DND-41 (cell line): ENCODE measurements at regions not wholly inside any gene's neighbourhood (a gene's known extent, or its start where the extent isn't known, plus 50 kb on each side); places are given as distances from the start of the nearest gene placed in this dataset.

Experiments used
- ATAC-seq: fragments of 200-7000 bp; cut with Tn5 transposase; 3 replicates; pipeline ENCODE4 v1.9.1; 2021; ENCODE audit warnings: low read depth; ENCODE audit not compliant: insufficient read depth
- DNase-seq: peaks from one replicate; pipeline ENCODE4 v3.0.0-alpha.2; 2020
- H2AFZ ChIP-seq: 2 replicates; pipeline ENCODE4 v1.6.0; 2012; ENCODE audit warnings: low read depth, low read length
- H3K27ac ChIP-seq: 2 replicates; pipeline ENCODE4 v1.5.1; 2012; ENCODE audit warnings: low read length, inconsistent platforms
- H3K27me3 ChIP-seq: fragments of 200-600 bp; sonication (generic); 2 replicates; pipeline ENCODE4 v1.6.0; 2012; ENCODE audit warnings: low read length, mild to moderate bottlenecking, inconsistent platforms; ENCODE audit not compliant: insufficient read depth, poor library complexity
- H3K36me3 ChIP-seq: 2 replicates; pipeline ENCODE4 v1.5.1; 2012; ENCODE audit warnings: low read length, inconsistent platforms; ENCODE audit not compliant: insufficient read depth
- H3K4me1 ChIP-seq: 2 replicates; pipeline ENCODE4 v1.5.1; 2012; ENCODE audit warnings: mild to moderate bottlenecking, low read length; ENCODE audit not compliant: insufficient read depth
- H3K4me2 ChIP-seq: 2 replicates; pipeline ENCODE4 v1.6.0; 2012; ENCODE audit warnings: mild to moderate bottlenecking, moderate library complexity, low read length, inconsistent platforms; ENCODE audit not compliant: insufficient read depth
- H3K4me3 ChIP-seq, 2 experiments: fragments of 200-600 bp in 1 of 2; shearing (Covaris generic) in 1 of 2; 2 replicates each; pipeline ENCODE4 v1.5.1; 2012 to 2016; ENCODE audit warnings: inconsistent platforms in 2 of 2, low read length in 2 of 2, mild to moderate bottlenecking in 2 of 2, low read depth in 1 of 2, moderate library complexity in 1 of 2
- H3K79me2 ChIP-seq: 2 replicates; pipeline ENCODE4 v1.6.0; 2012; ENCODE audit warnings: low read length, inconsistent platforms; ENCODE audit not compliant: insufficient read depth
- H3K9ac ChIP-seq: 2 replicates; pipeline ENCODE4 v1.6.0; 2012; ENCODE audit warnings: low read depth, mild to moderate bottlenecking, inconsistent platforms, low read length, moderate library complexity
- H3K9me3 ChIP-seq: 2 replicates; pipeline ENCODE4 v1.5.1; 2012; ENCODE audit warnings: low read length, moderate library complexity, mild to moderate bottlenecking, inconsistent platforms; ENCODE audit not compliant: insufficient read depth, severe bottlenecking
- H4K20me1 ChIP-seq: 2 replicates; pipeline ENCODE4 v1.6.0; 2012; ENCODE audit warnings: low read length; ENCODE audit not compliant: insufficient read depth
- EZH2 ChIP-seq: IDR thresholded peaks from 3 replicates; pipeline ENCODE4 v1.6.1; 2012; ENCODE audit warnings: borderline replicate concordance, low read depth, mild to moderate bottlenecking, moderate library complexity, low read length, inconsistent platforms; ENCODE audit not compliant: severe bottlenecking
- TF ChIP-seq, protein P1 (sequence below): IDR thresholded peaks from 2 replicates; pipeline ENCODE4 v1.5.1; 2012; ENCODE audit warnings: borderline replicate concordance, low read length, moderate library complexity, mild to moderate bottlenecking; ENCODE audit not compliant: poor library complexity, severe bottlenecking; ENCODE audit errors: extremely low read depth

DNA sequence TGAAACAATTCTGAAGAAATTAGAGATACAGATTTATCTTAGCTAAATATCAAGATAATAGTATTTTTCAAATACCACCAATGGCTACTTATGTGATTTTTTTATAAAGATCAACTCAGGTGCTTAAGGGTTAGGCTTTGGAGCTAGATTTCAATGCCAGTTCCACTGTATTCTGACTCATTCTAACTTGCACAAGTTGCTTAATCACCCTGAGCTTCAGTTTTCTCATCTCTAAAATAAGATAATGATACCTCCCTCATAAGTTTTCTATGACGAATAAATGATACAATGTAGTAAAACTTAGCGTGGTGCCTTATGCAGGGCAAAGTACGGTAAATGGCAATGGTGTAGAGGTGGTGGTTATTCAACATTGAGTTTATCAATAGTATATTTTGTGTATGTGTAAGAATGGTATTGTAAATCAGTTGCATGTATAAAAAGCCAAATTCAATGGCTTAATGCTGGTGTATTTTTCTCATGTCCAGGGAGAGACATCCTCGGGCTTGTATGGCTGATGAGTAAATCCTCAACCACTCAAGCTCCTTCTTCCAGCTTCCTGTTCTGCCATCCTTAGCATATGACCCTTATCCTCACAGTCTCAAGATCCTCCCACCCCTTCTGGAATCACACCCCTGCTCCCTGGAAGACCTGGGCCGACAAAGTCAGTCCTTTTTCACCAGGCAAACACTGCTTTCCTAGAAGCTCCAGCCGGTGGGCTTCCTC, 505.9 kb upstream of the CFAP20DC start:
- H2AFZ ChIP-seq = no peak overlapping the region
- DNase-seq = no peak
- H3K9ac ChIP-seq = no peak overlapping the region
- no peaks in the 10 kb centered on the region for H3K9me3 ChIP-seq
- no peaks in the 10 kb centered on the region for H4K20me1 ChIP-seq
- H3K4me3 ChIP-seq = no peak overlapping the region
- H3K4me1 ChIP-seq = peaks cover 17% of the 10 kb centered on the region
- H3K79me2 ChIP-seq = no peaks in the 10 kb centered on the region
- H3K4me2 ChIP-seq = no peak overlapping the region
- H3K27me3 ChIP-seq = no peaks in the 10 kb centered on the region
- H3K36me3 ChIP-seq = no peaks in the 10 kb centered on the region
- no peak for TF ChIP-seq EZH2
- TF ChIP-seq, protein P1, sequence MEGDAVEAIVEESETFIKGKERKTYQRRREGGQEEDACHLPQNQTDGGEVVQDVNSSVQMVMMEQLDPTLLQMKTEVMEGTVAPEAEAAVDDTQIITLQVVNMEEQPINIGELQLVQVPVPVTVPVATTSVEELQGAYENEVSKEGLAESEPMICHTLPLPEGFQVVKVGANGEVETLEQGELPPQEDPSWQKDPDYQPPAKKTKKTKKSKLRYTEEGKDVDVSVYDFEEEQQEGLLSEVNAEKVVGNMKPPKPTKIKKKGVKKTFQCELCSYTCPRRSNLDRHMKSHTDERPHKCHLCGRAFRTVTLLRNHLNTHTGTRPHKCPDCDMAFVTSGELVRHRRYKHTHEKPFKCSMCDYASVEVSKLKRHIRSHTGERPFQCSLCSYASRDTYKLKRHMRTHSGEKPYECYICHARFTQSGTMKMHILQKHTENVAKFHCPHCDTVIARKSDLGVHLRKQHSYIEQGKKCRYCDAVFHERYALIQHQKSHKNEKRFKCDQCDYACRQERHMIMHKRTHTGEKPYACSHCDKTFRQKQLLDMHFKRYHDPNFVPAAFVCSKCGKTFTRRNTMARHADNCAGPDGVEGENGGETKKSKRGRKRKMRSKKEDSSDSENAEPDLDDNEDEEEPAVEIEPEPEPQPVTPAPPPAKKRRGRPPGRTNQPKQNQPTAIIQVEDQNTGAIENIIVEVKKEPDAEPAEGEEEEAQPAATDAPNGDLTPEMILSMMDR = no peak
- ATAC-seq = no peak
- H3K27ac ChIP-seq = no peak overlapping the region

DNA sequence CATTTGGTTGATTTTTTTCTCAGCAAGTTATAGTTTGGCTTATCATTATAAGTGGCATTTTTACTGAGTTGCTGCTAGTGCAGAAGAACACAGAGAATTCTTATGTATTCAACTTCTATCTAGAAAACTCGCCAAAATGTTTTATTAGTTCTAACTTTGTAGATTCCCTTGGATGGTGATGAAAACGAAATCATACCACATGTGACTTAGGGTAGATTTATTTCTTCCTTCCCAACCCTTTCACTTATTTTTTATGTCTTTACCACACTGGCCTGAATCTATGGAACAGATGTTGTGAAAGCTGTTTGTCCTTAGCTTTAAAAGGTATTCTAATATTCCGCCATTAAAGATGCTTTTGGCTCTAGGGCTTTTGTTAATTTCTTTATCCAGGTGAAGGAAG, 503.3 kb upstream of the CFAP20DC start:
- Histone ChIP-seq H3K4me1 (no peaks in the 10 kb centered on the region), H4K20me1 (no peaks in the 10 kb centered on the region), H3K9ac (no peak overlapping the region), H2AFZ (no peak overlapping the region), H3K79me2 (no peaks in the 10 kb centered on the region), H3K9me3 (no peaks in the 10 kb centered on the region), H3K36me3 (no peaks in the 10 kb centered on the region), H3K4me2 (no peak overlapping the region), H3K27me3 (no peaks in the 10 kb centered on the region), H3K4me3 (no peak overlapping the region), H3K27ac (no peak overlapping the region)
- no peak for TF ChIP-seq EZH2
- TF ChIP-seq, protein P1 = no peak
- ATAC-seq (no peak), DNase-seq (no peak)

DNA sequence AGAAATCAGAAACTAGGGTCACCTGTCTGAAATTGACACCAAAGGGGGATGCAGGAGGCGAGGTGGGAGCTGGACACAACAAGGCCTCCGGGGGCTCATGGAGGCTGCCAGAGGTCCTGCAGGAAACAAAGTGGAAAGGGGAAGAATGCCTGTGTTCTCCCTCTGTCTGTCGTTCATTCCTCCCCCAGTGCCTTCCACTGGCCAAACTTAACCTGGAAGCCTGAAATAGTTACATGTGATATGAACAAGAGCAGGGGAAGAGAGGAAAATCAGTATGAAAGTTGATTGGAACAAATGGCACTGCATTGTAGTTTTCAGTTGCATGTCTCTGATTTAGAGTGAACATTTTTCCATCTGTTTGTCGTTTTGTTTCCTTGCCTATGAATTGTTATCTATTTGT, 502.0 kb upstream of the CFAP20DC start:
- Histone ChIP-seq H3K27ac (no peak overlapping the region), H3K4me1 (no peaks in the 10 kb centered on the region), H3K36me3 (no peaks in the 10 kb centered on the region), H3K4me2 (no peak overlapping the region), H3K27me3 (no peaks in the 10 kb centered on the region), H3K9me3 (no peaks in the 10 kb centered on the region), H3K9ac (no peak overlapping the region), H3K4me3 (no peak overlapping the region), H2AFZ (no peak overlapping the region), H3K79me2 (no peaks in the 10 kb centered on the region), H4K20me1 (no peaks in the 10 kb centered on the region)
- DNase-seq (no peak), ATAC-seq (no peak)
- TF ChIP-seq, protein P1 = no peak
- no peak for TF ChIP-seq EZH2

DNA sequence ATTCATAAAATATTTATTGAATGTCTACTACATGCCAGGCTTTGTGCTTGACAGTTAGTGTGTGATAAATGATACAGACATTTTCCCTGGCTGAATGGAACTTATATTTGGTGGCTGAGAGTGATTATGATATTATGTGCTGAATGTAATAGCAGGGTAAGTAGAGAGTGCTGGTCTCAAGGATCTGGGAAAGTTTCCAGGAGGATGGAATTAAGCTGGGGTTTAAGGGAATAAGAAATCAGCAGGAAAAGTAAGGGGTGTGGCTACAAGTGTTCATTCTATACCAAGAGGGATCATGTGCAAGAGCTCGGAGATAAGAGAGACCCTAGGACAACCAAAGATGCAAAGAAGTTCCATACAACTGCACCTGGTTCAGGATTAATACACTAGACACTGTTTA, 500.1 kb upstream of the CFAP20DC start:
- Histone ChIP-seq H3K9ac (no peak overlapping the region), H3K4me3 (no peak overlapping the region), H3K27ac (no peak overlapping the region), H3K36me3 (no peaks in the 10 kb centered on the region), H3K27me3 (no peaks in the 10 kb centered on the region), H2AFZ (no peak overlapping the region), H3K9me3 (no peaks in the 10 kb centered on the region), H3K4me1 (peaks cover 7% of the 10 kb centered on the region), H4K20me1 (no peaks in the 10 kb centered on the region), H3K79me2 (no peaks in the 10 kb centered on the region), H3K4me2 (no peak overlapping the region)
- DNase-seq (no peak), ATAC-seq (no peak)
- no peak for TF ChIP-seq EZH2
- TF ChIP-seq, protein P1 = no peak
